GM19438 (cell line): ENCODE measurements at regions not wholly inside any gene's neighbourhood (a gene's known extent, or its start where the extent isn't known, plus 50 kb on each side); places are given as distances from the start of the nearest gene placed in this dataset.

Source experiments
- ATAC-seq: cut with Tn5 transposase; IDR thresholded peaks from one replicate; pipeline ENCODE4 v1.9.1; 2021; ENCODE audit warnings: low read depth; ENCODE audit not compliant: unreplicated experiment

DNA sequence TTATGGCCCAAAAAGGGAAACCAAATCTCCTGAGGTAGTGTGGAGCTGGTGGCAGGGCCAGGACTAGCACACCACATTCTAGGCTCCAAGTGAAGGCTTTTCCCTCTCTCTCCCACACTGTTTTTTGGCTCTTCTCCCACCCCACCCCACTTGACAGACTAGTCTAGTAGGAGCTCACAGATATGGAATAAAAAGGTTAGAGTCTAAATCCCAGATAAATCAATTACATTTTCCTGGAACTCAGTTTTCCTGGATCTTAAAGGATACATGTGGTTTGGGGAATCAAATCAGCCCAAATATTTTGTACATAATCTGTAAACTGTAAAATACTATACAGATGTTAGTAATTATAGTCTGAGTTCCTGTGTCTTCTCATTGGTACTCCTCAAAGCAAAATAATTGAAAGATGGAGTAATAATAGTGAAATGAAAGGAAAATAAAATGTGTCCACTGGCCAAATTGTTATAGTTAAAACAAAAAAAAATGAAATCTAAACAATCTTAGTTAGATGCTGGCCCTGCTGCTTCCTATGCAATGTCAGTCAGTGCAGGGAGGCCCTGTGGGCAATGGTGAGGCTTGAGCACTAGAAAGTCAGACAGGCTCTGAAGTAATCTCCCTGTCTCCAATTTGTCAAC is 370.4 kb upstream of the CPEB2 start:
- ATAC-seq = no peak

DNA sequence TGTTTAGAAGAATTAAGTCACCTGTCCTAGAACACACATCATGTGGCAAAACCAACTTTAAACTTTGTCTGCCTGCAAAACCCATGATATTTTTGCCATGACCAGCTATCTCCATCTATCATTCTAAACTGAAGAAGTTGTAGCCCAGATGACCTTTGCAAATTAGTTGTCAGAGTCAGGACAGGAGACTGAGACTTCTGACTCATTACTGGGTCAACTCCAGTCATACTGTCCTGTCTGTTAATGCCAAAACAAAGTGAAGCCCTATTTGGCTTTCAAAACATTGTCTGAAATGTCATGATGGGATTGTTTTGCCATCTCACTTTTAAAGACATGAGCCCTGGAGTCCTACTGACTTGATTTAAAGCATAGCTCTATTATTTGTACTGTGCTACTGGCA is 365.7 kb upstream of the CPEB2 start:
- ATAC-seq = no peak

DNA sequence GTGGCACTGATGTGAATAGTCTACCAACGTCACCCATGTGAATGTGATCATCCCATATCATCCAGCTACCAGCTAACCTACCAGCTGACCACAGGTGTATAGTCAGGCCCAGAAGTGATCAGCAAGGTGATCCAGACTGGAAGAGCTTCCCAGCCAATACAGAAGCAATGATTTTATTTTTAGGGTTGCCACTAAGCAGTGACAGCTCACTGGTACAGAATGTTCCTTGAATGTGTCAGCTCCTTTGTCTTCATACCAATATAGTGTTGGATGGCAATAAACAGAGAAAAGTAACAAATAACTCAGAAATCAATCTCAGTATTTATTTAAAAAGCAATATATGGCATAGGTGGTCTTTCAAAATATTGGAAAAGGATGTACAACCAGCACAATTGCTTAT is 361.8 kb upstream of the CPEB2 start:
- ATAC-seq = no peak

DNA sequence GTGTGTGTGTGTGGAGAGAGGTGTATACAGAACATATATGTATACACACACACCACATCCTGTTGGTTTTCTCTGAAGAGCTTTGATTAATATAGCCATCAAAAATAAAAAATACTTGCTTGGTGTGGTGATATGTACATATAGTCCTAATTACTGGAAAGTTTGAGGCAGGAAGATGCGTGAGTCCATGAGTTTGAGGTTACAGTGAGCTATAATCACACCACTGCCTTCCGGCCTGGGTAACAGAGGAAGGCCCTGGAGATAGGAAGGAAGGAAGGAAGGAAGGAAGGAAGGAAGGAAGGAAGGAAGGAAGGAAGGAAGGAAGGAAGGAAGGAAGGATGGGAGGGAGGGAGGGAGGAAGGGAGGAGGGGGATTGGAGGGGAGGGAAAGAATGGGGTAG is 360.4 kb upstream of the CPEB2 start:
- ATAC-seq = no peak

DNA sequence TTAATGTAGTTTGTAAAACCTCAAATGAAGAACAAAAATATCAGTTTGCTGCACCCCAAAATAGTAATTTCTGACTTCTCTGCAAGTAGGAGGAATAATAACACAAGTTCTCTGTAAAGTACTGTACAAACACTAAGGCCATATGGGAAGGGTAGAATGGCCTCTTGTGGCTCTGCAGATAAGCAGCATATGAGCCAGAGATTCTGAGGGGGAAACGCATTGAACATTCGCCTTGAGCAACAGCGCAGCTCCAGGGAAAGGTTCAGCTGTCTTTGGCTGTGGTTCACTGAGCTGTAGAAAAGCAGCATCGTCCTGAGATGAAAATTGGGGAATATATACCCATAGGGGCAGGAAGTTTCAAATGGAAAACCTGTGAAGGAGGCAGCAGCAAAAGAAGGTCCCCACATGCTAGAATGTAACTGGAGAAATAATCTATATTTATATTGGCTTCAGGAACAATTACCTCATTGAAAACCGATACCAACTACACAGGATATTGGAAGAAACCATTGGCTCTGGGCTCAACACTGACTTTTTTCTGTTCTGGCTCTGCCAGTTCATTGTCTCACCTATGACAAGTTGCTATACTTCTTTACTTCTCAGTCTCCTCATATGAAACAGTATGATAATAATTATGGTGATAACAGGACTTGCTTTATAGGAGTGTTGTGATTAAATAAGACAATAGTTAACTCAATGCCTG is 357.6 kb upstream of the CPEB2 start:
- ATAC-seq = no peak

DNA sequence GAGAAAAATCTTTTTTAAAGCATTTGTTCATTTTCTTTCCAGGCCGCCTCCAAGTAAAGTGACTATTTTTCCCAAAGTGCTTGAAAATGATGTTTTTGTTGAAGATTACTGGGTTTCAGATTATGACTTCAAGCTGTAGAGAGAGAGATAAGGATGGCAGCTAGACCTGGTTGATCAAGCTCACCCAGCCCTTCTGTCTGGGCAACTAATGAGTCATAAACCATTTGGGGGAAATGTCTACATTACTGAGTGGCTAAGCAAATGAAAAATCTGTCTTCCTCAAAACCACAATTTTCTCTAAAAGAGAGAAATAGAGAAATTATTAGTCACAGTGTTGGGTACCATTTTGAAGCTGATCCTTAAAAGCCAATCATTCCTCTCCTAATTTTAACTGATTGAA is 355.4 kb upstream of the CPEB2 start:
- no peak for ATAC-seq

DNA sequence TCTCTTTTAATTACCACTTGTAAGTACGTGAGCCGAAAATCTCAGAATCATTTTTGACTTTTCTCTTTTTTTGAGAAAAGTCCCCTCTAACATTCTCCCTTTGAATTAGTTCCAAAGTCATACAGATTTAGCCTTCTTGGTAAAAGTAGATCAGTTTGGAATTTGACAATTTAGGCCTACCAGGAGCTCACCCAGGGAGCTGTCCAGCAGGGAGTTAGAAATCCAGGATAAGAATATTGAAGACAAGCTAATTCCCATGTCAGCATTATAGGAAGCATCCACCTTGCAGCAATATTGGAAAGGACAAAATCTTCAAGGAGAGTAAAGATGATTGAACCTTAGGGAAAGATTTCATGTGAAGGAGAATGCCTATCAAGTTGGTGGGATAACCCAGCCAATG is 352.2 kb upstream of the CPEB2 start:
- no peak for ATAC-seq

DNA sequence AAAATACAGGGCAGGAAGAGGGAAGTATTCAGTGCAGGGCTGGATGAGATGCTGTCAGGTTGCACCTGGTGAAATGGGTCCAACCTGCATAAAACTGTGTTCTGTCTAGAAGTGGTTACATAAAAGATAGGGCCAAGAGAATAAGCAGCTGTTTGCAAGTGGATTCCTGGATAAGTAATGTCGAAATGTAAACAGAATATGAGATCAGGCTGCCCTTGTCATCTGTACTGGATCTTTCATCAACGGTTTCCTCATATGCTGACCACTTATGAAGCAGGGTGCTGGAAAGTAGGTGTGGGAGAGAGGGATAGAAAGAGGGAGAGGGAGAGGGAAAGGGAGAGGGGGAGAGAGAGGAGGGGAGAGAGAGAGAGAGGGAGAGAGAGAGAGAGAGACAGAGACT is 349.8 kb upstream of the CPEB2 start:
- ATAC-seq = no peak

DNA sequence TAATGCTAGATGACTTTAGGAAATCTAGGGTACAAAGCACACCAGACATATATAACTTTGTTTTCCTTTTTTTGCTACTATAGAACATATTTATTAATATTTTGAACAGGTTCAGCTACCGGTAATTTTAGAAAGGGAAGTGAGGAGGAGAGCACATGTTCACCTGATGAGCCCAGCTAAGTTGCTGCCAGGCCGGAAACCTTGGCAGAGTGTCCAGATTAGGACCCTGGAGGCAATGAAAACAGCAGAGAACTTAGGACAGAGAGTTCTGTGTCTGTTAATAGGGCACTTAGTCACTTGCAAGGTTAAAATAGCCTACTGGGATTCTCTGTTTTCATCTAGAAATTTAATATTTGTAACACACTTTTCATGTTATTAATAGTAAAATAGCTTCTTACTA is 348.9 kb upstream of the CPEB2 start:
- no peak for ATAC-seq

DNA sequence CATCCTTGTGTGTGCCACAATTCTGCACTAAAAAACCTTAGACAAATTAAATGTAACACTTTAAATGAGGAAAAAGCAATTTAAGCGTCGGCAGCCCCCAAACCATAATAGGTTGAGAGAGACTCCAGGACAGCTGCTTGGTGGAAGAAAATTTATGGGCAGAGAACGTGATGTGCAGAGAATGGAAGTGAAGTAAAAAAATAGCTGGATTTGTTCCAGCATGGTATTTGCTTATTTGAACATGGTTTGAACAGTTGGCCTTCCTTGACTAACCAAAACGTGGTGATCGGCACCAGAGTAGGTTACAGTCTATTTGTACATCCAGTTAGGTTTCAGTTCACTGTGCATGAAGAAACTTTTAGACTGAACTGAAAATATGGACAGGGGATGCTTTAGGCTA is 343.0 kb upstream of the CPEB2 start:
- ATAC-seq = no peak

DNA sequence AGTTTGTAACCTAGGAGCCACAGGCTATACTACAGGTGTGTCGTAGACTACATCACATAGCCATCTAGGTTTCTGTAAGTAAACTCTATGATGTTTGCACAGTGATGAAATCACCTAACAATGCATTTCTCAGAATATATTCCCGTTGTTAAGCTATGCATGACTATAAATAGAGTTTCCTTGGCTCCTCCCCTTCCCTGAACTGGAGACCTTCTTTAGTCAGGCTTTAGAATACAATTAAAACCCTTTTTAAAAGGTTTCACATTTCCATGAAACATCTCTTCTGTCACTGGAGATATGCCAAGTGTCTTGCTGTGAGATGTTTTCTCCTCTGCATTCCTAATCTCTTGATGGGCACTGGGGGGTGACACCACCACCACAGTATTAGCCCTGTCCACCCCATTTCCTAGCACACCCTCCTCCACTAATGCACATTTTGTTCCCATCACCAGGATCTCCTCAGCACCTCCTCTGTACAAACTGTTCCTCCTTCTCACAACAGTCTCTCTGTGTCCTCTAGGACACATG is 334.6 kb upstream of the CPEB2 start:
- ATAC-seq = no peak

DNA sequence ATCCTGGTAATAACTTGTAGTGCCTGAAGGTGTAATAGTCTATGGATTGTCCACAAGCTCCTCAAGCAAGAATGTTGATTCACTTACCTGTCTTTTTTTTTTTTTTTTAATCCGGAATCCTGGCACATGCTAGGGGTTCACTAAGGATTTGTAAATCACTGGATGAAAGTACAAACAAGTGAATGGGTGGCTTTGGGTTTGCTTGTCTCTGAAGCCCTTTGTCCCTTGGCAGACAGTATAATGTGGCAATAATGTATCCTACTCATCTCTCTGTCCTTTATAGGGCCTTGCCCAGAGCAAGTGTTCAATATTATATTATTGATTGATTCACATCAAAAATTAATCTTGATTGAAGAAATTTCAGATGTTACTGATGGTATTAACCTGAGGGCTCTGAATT is 334.0 kb upstream of the CPEB2 start:
- ATAC-seq = no peak

DNA sequence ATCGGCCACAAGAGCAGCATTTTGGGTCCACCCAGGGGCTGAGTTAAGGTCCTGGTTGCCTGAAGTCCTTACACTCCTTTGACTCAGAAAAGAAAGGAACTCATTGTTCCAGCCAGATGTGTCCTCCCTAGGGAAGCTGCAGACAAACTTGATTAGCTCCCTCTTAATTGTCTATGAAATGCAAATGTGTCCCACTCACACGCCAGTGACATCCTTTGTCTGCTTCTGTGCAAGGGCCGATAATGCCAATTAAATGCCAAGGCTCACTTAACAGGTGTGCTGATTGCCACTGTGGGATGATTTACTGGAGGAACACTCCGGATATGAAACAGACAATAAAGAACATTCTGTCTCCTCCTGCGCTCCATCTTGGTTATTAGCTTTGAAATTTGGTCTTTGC is 332.9 kb upstream of the CPEB2 start:
- ATAC-seq = no peak

DNA sequence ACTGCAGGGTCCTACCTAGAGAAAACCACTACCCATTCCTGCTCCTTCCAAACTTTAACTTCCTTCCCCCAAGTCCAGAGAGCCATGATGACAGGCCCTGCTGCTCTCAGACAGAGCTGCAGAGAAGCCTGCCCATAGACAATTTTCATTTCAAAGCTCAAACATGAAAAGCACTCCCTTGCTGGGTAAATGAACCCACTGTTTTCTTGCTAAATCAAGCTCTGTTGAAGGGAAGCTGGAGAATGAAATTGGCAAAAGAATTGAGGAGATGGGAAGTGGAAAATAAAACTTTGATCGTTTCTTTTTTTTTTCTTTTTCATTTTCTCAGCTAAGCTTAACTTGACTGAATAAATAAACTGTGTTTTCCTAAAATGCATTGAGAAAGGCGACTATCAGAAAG is 331.1 kb upstream of the CPEB2 start:
- no peak for ATAC-seq

DNA sequence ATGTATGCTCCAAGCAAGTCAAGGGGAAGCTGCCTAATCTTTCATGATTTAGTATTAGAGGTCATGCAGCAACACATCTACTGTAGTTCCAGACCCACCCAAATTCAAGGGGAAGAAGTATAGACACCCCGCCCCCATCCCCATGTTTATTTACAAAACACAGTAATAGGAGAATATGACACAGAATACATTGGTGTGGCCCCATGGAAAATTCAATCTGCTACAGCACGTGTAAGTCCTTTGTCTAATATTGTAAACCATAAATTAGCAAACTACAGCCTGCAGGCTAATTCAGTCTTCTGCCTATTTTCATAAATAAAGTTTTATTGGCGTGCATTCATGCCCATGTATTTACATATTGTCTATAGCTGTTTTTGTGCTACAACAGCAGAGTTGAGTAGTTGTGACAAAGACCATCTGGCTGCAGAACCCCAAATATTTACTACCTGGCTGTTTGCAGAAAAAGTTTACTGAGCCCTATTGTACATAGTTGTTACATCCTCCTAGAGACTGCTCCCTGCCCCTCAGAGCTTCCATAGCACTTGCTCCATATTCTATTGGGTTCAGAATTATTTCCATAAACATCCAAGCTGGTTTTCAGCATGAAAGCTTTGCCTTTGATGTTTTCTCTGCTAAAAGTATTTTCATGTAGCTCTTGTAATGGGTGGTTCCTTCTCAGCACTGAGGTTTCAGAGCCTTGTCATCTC is 326.8 kb upstream of the CPEB2 start:
- ATAC-seq = no peak

DNA sequence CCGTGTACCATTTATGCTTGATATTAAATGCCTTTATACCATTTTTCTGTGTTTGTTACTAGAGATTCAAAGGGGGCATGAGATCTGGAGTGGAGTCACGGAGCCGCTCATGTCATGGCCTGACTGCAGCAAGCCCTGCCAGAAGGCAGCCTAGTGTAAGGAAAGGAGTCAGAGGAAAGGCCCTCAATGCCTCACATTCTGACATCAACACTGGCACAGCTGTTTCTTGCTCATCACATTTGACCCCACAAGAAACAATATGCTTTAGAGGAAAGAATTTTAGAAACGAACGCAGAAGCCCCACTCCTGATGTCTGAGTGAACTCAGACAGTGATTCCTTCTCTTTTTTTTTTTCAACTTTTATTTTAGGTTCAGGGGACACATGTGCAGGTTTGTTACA is 322.4 kb upstream of the CPEB2 start:
- ATAC-seq = no peak

DNA sequence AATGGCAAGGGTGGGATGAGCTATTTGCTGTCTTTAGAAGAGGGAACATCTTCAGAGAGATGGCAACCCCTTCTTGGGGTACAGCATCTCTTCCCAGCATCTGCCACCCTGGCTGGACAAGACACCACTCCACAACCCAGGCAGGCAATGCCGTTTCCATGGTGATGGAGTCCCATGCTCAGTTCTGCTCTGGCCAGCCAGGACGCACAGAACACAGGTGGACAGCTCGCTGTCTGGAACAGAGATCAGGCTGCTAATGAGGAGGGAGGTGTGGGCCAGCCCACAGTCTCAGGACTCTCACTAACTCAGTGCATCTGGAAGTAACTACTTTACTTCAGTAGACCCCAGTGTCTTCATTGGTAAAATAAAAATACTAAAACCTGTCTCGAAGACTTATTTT is 321.0 kb upstream of the CPEB2 start:
- no peak for ATAC-seq

DNA sequence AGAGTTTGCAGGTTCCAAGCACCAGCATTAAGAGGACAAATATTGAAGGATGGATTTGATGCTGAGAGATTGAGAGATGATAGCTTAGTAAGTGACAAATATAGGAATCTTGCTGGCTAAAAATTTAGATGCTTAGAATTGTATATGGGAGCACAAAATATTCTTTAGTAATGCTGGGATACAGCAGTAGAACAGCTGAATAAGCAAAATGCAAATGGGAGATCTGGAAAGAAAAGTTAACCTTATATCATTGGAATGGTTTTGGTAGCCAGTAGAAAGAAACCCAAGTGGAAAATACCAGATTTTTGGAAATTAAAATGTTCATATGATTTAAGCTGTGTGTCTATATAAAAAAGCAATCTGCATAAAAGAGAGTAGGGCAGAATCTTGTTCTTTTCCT is 308.6 kb upstream of the CPEB2 start:
- ATAC-seq = no peak

DNA sequence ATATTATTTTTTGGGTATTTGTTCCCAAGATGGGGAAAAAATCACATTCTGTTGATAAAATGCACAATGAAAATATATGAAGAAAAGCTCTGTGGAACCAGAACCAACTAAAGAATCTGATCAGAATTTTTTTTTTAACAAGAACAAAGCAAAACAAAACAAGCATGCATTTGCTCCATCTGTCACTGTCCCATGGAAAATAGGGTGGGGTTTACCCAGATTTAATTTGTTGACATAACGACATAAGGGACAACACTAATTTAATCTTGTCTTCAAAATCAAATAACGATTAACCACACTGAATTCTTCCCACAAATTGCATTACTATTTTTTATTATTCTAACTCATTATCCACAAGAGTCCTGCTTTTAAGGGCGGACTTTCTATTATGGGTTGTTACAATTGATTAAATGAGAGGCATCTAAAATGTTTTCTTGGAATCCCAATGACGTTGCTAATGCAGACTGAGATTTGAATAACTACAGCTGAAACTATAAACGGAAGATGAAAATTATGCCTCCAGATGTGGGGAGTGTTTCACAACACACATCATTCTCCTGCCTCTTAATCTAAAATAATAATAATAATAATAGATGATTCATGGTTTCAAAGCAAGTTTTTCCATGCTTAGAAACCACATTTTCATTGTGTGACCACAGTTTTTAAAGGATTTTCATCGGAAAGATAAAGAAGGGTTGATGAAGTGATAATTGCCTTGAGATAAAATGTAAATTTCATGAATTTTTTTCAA is 307.0 kb upstream of the CPEB2 start:
- ATAC-seq = no peak

DNA sequence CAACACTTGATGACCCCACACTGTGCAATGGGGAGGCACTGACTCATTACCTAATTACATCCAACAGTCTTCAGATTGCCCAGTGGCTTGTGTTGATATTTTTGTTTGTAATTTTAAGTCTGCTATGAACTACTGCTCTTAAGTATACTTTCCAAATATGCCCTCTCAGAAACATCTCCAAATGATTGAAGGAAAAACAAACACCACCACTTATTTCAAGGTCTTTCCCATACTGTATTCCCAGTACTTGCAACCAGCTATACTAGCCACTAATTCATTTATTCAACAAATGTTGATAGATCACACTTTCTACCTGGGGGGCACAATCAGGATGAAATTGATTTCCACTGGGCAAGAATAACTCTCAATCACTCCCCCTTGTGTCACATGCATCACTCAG is 302.2 kb upstream of the CPEB2 start:
- no peak for ATAC-seq

DNA sequence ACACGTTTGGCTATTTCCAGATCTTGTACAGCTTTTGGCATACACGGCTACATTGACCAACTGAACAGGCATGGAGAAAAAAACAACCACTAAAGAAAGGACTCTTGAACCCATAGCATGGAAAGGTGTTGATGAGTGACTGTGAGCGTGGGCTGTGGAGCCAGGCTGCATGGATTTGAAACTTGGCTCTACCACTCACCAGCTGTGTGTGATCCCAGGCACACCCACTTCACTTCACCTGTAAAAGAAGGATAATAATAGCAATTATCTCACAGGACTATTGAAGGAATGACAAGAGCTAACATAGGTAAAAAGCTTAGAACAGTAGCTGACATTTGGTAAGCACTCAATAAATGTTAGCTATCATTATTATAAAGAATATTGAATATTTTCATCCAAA is 301.7 kb upstream of the CPEB2 start:
- no peak for ATAC-seq
